Hepatocyte (in vitro differentiated cells): ENCODE measurements at regions not wholly inside any gene's neighbourhood (a gene's known extent, or its start where the extent isn't known, plus 50 kb on each side); places are given as distances from the start of the nearest gene placed in this dataset.

ENCODE experiments used
- CTCF ChIP-seq: fragments of 200-600 bp; sonication (generic); IDR thresholded peaks from 2 replicates; pipeline ENCODE4 v1.5.1; 2016; ENCODE audit warnings: antibody characterized with exemption, mild to moderate bottlenecking; ENCODE audit not compliant: poor library complexity
- EZH2phosphoT487 ChIP-seq: fragments of 200-600 bp; sonication (generic); IDR thresholded peaks from one replicate; pipeline ENCODE4 v1.6.1; 2018; ENCODE audit warnings: antibody characterized with exemption, mild to moderate bottlenecking, low read depth, moderate library complexity; ENCODE audit not compliant: unreplicated experiment, severe bottlenecking

GRCh38 chr12:4089956-4090355 is 183.6 kb upstream of the CCND2 start:
- TF ChIP-seq CTCF (no peak), EZH2phosphoT487 (no peak)
